ENCODE measurements at regions not wholly inside any gene's neighbourhood (a gene's known extent, or its start where the extent isn't known, plus 50 kb on each side); places are given as distances from the start of the nearest gene placed in this dataset.

- TF ChIP-seq, protein P1, sequence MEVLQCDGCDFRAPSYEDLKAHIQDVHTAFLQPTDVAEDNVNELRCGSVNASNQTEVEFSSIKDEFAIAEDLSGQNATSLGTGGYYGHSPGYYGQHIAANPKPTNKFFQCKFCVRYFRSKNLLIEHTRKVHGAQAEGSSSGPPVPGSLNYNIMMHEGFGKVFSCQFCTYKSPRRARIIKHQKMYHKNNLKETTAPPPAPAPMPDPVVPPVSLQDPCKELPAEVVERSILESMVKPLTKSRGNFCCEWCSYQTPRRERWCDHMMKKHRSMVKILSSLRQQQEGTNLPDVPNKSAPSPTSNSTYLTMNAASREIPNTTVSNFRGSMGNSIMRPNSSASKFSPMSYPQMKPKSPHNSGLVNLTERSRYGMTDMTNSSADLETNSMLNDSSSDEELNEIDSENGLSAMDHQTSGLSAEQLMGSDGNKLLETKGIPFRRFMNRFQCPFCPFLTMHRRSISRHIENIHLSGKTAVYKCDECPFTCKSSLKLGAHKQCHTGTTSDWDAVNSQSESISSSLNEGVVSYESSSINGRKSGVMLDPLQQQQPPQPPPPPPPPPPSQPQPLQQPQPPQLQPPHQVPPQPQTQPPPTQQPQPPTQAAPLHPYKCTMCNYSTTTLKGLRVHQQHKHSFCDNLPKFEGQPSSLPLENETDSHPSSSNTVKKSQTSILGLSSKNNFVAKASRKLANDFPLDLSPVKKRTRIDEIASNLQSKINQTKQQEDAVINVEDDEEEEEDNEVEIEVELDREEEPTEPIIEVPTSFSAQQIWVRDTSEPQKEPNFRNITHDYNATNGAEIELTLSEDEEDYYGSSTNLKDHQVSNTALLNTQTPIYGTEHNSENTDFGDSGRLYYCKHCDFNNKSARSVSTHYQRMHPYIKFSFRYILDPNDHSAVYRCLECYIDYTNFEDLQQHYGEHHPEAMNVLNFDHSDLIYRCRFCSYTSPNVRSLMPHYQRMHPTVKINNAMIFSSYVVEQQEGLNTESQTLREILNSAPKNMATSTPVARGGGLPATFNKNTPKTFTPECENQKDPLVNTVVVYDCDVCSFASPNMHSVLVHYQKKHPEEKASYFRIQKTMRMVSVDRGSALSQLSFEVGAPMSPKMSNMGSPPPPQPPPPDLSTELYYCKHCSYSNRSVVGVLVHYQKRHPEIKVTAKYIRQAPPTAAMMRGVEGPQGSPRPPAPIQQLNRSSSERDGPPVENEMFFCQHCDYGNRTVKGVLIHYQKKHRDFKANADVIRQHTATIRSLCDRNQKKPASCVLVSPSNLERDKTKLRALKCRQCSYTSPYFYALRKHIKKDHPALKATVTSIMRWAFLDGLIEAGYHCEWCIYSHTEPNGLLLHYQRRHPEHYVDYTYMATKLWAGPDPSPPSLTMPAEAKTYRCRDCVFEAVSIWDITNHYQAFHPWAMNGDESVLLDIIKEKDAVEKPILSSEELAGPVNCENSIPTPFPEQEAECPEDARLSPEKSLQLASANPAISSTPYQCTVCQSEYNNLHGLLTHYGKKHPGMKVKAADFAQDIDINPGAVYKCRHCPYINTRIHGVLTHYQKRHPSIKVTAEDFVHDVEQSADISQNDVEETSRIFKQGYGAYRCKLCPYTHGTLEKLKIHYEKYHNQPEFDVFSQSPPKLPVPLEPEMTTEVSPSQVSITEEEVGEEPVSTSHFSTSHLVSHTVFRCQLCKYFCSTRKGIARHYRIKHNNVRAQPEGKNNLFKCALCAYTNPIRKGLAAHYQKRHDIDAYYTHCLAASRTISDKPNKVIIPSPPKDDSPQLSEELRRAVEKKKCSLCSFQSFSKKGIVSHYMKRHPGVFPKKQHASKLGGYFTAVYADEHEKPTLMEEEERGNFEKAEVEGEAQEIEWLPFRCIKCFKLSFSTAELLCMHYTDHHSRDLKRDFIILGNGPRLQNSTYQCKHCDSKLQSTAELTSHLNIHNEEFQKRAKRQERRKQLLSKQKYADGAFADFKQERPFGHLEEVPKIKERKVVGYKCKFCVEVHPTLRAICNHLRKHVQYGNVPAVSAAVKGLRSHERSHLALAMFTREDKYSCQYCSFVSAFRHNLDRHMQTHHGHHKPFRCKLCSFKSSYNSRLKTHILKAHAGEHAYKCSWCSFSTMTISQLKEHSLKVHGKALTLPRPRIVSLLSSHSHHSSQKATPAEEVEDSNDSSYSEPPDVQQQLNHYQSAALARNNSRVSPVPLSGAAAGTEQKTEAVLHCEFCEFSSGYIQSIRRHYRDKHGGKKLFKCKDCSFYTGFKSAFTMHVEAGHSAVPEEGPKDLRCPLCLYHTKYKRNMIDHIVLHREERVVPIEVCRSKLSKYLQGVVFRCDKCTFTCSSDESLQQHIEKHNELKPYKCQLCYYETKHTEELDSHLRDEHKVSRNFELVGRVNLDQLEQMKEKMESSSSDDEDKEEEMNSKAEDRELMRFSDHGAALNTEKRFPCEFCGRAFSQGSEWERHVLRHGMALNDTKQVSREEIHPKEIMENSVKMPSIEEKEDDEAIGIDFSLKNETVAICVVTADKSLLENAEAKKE (CRISPR knock-in tag; IDR thresholded peaks at IDR 0.05), result no peak
- TF ChIP-seq EZH2 (IDR thresholded peaks at IDR 0.05; ENCODE audit: low read depth, unreplicated experiment) (no peak), POLR2AphosphoS5 (IDR thresholded peaks at IDR 0.05; ENCODE audit: low read depth) (no peak), NANOG (IDR thresholded peaks at IDR 0.05; ENCODE audit: borderline replicate concordance) (no peak), ZNF114 (CRISPR knock-in tag; IDR thresholded peaks at IDR 0.05) (no peak), ETS1 (IDR thresholded peaks at IDR 0.05) (no peak), JUNB (IDR thresholded peaks at IDR 0.05; ENCODE audit: unreplicated experiment) (no peak)
These were observed 129.9 kb upstream of the ARID1B start (continued) for GRCh38 chr6:156647140-156647784.

DNA sequence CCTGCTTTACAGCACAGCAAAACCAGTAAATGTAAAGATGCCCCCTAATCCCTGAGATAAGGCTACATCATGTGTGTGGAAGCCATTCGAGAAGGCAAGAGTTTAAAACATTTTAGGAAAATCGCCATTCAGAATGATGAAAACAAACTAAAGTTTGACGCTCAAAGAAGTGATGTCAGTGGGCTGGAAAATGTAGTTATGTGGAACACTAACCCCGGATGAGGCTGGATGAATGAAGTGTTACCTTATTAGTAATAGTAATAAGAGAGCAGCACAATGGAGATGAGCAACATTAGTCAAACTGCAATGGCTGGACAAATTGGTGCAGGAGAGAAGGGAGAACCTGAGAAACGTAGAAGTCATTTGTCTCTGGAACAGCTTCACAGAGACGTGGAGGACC, 130.7 kb upstream of the ARID1B start:
- H3K9me2 ChIP-seq (ENCODE audit: insufficient read depth), result no peaks in the 10 kb centered on the region
- Mint-ChIP-seq H3K36me3 (ENCODE audit: low read depth) (peaks cover 6% of the 10 kb centered on the region; the same call in 1 of the 3 replicates), H3K27me3 (ENCODE audit: insufficient read depth, low read depth, poor library complexity) (peaks cover 2% of the 10 kb centered on the region), H3K4me3 (no peak overlapping the region), H3K4me1 (peaks cover 3% of the 10 kb centered on the region; the same call in 2 of the 3 replicates), H3K27ac (no peak overlapping the region), H3K9me3 (peaks cover 3% of the 10 kb centered on the region; the same call in 2 of the 3 replicates)
- no peaks in the 10 kb centered on the region for H4K20me1 ChIP-seq (replicated peaks; ENCODE audit: insufficient read depth)
- H3K4me3 ChIP-seq, result no peak overlapping the region
- H3K4me2 ChIP-seq, result no peak overlapping the region
- H2AFZ ChIP-seq, result peak overlapping the region; percentile 56; the same call in 1 of the 2 replicates
- H3K27me3 ChIP-seq (ENCODE audit: insufficient read depth), result no peaks in the 10 kb centered on the region
- no peak for TF ChIP-seq EZH2phosphoT487 (IDR thresholded peaks at IDR 0.05; ENCODE audit: unreplicated experiment)
- H3K27ac ChIP-seq (ENCODE audit: low read depth), result no peak overlapping the region
- H3F3A ChIP-seq (replicated peaks; ENCODE audit: low read depth), result no peaks in the 10 kb centered on the region
- DNase-seq (ENCODE audit: low spot score) (no peak), ATAC-seq (no peak)
- no peaks in the 10 kb centered on the region for H3K4me1 ChIP-seq (ENCODE audit: insufficient read depth)
- H3K79me2 ChIP-seq (replicated peaks; ENCODE audit: insufficient read depth), result no peaks in the 10 kb centered on the region
- H3K36me3 ChIP-seq (ENCODE audit: insufficient read depth), result no peaks in the 10 kb centered on the region

Measured in GM23338 (cell line).